AG08395 (cell line): ENCODE measurements at regions not wholly inside any gene's neighbourhood (a gene's known extent, or its start where the extent isn't known, plus 50 kb on each side); places are given as distances from the start of the nearest gene placed in this dataset.

Experiments used
- DNase-seq: peaks from one replicate; pipeline ENCODE4 v3.0.0; 2012; ENCODE audit warnings: mixed read lengths, low spot score

DNA sequence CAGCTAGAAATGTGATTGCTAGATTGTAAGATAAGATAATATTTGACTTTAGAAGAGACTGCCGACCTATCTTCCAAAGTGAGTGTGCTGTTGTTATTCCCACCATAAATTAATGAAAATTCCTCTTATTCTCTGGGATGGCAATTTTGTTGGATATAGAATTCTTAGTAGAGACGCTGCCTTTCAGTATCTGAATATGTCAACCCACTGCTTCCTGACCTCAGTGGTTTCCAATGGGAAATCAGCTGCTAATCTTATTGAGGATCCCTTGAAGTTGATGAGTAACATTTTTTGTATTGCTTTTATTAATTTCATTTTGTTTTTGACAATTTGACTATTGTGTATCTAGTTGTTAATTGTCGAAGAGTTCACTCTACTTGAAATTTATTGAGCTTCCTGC lies 313.0 kb downstream of the BMP2 start:
- no peak for DNase-seq

DNA sequence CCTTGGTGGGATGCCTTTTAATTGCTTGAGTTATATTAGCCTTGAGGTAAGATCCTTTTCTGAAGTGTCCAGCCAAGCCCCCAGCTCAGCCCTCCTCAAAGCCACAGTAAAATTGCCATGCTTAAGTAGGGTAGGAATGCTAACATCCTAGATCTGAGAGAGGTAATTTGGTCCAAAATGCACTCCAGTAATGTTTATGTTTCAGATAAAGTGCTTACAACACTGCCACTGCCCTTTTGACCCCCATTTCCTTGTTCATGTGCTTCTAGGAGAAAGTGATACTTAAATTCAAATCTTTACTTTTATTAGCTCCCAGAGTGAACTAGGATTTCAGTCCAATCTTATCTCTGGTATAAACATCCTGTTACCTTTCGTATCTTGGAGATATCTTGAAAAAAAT lies 318.0 kb downstream of the BMP2 start:
- DNase-seq, result no peak

DNA sequence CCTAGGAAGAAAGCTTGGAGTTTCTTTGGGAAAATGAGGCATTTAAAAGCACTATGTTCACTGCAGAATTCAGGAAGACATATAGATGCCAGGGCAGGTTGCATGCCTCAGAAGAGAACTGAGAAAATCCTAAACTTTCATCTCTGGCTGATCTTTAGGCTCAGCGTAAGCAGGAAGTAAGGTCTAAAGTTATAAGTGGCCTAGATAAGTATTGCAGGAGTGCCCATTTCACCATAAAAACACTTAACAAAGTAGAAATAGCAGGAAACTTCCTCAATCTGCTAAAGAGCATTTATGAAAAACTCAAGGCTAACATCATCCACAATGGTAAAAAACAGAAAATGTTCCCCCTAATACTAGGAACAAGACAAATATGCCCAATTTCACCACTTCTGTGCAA lies 320.3 kb downstream of the BMP2 start:
- no peak for DNase-seq

DNA sequence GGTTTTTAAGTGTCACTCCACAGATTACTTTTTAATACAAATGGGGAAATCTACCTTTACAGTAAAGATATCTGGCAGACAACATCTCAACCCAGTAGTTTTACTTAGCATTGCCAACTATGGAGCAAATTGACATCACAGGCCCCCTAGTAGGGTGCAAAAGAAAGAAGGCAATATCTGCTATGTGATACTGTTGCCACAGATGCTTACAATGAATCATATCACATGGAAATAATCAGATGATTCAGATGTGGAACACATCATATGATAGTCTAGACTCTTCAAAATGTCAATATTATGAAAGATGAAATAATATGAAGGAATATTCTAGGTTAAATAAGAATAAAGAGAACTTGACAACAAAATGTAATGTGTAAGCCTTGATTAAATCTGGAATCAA lies 322.5 kb downstream of the BMP2 start:
- DNase-seq, result no peak

DNA sequence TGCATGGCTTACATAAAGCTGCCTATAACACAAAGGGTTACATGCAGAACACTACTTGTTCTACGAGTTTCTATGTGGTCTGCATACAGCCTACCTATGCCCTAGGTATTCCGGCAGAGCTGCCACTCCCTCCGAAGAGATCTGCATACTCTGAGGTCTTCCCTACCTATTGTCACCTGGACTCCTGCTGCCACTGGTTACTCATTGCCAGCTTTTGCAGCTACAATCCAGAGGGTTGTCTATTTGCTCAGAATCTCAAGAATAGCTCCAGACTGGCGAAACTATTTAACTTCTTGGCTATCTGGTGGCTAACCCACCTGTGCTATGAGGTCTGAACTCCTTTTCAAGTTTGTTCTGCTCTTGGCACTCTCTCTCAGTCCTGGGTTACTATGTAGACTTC lies 323.3 kb downstream of the BMP2 start:
- DNase-seq, result no peak

DNA sequence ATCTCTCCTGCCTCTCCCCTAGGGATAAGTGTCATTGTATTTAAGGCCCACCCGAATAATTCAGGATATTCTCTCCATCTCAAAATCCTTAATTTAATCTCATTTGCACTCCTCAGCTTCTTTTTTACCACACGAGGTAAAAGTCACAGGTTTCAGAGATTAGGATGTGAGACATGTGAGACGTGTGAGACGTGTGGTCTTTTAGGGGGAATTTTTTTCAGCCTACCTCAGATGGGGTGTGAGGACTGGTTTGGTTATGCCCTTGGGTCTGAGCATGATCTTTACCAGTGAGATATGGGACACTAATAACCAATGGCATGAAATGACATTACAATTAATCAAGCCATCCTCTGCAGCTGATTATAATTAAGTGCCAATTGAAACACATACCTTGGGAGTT lies 324.2 kb downstream of the BMP2 start:
- no peak for DNase-seq

DNA sequence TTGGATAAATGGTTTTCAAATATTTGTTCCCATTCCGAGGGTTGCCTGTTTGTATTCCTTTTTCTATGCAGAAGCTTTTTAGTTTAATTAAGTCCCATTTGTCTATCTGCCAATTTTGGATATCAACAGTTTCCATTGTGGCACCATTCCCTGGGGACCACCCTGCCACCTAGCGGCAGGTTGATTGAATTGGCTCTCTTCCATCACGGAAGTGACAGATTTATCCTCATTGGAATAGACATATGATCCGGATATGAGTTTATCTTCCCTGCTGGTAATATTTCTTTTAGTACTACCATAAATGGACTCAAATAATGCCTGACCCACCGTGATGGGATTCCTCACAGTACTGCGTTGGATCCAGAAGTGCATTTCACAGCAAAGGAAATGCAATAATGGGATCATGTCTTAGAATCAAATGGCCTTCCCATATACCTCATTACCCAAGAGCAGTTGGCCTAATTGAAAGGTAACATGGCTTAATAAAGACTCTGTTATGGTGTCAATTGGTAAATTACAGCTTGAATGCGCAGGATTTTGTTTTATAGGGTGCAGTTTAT lies 327.0 kb downstream of the BMP2 start:
- no peak for DNase-seq

DNA sequence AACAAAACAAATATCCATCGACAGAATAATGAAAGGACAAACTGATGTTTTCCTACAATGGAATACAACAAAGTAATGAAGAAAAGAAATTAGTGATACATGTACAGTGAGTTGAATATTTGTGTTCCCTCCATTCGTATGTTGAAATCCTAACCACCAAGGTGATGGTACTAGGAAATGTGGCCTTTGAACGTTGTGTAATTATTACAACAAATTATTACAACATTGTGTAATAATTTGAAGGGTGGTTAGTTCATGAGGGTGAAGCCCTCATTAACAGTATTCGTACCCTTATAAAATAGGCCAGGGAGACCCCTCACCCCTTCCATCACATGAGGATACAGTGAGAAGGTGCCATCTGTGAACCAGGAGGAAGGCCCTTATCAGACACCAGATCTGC lies 339.4 kb downstream of the BMP2 start:
- DNase-seq, result no peak

DNA sequence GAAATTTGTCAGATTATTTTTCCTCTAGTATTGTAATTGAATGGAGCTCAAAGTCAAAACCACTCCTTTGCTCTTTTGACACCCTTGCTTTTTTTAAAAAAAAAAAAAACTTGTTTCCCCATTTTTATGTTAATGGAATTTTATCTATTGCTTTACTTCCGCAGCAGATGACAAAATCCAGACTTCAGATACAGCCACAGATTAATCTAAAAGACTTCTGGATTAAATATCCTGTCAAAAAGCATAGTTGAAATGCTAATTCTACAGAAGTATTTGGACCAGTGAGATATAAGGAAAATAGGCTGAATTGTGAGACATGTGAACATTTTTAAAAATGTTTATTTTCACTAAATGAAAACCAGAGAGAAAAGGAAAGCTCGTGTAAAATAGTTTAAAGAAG lies 341.4 kb downstream of the BMP2 start:
- no peak for DNase-seq

DNA sequence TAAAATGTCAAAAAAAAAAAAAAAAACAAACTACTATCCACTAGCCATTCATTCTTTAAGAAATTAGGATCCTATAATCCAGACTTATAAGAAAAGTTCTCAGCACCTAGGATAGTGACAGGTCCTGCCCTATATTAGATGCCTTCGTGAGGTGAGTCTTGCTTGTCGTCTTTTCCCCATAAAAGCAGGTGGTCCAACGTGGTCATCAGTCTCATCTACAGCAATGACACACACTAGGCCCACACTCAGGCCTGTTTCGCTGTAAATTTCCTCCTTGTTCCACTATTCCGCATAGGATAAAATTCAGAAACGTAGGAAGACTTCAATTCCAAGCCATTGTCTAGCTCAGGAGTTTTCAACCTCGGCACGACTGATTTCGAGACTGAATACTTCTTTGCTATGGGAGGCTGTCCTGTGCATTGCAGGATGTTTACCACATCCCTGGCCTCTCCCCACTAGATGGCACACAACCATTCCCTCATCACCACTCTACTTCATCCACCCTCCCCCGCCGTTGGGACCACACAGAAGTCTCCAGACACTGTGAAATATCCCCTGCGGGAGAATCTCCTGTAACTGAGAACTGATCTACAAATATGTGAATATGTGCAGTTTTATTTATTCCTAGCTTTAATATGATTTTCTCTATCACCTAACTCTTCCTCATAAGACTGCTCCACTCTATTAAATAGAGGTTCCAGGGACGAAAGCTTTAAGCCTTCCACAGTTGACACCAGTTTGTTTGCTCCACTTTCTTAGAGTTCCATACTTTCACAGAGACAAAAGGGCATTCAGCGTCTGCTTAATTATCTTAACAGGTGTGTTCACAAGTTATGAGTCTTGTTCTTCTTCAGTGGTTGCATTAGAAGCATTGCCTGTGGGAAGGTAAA lies 346.3 kb downstream of the BMP2 start:
- DNase-seq, result peak; percentile 11

DNA sequence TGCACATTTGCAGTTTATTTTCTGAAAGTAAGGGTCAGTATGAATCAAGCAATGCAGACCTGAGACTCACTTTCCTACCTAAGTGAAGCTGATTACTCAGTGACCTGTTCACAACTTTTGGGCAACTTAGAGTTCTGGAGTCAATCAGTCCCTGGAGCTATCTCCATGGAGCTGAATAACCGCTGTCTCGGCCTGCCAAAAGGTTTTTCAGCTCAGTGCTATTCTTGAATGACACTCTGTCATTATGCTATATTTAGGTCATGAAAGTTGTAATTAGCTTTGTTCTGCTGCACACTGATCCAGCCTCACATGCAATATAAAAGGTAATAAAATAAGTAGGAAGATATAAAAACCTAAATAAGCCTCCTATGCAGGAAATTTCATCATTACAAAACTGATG lies 356.0 kb downstream of the BMP2 start:
- no peak for DNase-seq

DNA sequence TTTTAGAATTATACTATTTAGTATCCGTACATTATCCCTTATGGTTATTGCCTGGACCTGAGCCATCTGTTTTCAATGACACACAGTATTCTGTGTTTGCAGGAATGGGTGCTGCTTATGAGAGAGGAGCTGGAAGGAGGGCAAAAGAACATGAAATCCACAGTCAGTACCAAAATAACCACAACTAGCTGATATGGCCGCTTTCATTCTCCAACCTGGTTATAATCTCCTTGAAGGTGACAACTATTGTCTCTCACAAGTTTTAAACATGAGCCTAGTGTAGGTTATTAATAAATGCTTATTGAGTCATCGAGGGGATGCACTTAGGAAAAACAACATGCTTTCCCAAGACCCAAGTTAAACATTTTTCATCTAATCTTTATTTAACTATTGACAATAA lies 356.6 kb downstream of the BMP2 start:
- DNase-seq, result no peak

DNA sequence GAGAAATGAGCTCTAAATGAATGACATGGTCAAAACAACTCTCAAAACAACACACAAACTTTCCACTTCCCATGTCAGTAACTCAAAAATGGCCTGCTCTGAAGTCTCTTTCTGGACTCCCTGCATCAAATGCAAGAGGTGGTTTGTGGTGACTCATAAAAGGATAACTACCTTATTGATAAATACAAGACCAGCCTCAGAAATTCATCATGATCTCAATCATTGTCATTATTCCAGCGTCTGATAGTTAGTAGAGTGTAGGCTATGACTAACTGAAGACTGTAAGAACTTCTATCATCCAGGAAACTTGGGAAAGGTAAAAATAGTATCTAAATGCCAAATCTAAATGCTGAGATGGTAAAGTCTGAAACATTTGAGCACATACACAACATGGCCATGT lies 369.4 kb downstream of the BMP2 start:
- no peak for DNase-seq

DNA sequence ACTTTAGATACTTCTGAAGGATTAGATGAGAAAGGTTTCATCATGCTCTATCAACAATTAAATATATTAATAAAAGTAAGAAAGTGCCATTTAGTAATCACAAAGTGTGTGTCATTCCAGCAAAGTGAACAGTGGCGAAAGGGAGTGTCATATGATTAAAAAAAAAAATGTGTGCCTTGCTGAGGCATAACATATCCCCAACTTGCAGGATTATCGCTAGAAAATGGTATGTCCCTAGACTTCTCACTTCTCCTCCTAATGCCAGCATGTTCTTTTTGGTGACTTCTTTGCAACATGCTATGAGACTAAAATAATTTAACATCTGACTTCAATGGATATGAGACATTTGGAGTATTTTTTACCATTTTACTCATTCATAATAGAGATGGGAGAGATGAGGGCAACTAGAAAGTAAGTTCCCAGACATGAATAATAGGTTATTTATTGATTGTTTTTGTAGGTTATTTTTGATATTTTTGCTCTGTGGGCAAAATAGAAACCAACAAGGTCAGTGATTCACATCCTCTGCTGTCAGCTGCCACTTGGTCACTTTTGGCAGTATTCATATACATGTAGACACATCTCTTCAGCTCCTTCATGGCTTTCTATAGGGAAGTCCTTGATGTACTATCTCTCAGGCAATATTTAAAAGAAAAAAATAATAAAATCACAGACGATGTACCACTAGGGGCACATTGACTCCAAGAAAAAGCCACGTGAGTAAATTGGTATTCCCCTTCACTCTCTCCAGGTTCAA lies 370.1 kb downstream of the BMP2 start:
- no peak for DNase-seq

DNA sequence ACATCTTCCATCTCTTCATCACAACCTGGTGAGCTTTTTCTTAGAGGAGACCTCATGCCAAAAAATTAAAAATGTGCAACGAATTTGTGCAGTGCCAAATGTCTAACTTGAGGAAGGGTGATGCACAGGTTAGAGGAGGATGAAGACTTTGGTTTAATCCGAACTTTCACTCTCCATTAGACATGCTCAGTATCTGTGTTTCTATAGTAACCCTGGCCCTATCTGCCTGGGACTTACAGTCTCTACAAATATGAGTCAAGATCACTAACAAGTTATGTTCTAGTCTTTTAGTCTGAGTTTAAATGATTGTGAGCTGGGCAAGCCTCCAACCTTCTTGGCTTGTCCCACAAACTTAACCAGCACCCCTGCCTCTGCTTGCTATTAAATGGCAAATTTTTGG lies 377.0 kb downstream of the BMP2 start:
- DNase-seq, result no peak

DNA sequence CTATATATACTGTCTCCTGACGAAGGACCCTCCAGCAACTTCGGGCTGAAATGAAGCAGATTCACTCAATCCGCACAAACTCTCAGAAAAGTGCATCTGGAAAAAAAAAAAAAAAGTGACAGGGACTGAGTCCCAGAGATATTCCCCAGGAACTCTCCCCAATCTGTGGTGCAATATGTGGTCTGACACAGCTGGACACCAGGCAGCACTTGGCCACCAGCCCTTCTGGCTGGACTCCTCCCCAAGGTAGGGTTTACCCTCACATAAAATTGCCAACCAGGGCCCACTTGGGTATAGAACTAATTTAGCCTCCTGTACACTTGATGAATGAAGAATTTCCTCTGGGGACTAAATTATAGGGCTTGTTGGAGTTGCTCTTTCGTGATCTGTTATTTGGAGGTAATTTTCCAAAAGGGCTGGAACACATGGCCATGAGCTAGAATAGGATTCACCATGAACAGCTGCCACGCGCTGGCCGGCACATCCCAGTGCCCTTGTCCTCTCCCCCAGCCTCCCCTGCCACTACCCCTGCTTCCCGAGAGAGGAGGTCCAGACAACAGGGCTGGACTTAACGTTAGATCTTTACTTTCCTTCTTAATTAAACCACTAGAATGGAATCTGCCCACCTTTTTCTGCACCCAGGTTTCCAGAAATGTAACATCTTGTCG lies 379.2 kb downstream of the BMP2 start:
- no peak for DNase-seq

DNA sequence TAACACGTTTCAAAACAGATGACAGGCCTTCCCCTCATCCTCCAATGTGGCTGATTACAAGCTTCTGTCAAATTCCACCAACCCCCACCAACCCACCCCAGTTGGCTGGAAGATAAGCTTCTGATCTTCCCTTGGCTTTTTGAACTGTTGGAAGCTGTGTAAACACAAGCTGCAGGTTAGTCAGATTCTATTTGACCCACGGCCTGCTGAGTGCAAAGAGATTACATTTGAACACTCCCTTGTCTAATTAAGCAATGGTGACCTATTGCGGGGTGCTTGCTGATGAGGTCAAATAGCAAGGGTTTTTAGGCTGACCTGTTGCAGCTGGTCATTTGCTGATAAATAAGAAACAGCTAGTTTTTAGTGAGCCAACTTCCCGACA lies 379.7 kb downstream of the BMP2 start:
- no peak for DNase-seq

DNA sequence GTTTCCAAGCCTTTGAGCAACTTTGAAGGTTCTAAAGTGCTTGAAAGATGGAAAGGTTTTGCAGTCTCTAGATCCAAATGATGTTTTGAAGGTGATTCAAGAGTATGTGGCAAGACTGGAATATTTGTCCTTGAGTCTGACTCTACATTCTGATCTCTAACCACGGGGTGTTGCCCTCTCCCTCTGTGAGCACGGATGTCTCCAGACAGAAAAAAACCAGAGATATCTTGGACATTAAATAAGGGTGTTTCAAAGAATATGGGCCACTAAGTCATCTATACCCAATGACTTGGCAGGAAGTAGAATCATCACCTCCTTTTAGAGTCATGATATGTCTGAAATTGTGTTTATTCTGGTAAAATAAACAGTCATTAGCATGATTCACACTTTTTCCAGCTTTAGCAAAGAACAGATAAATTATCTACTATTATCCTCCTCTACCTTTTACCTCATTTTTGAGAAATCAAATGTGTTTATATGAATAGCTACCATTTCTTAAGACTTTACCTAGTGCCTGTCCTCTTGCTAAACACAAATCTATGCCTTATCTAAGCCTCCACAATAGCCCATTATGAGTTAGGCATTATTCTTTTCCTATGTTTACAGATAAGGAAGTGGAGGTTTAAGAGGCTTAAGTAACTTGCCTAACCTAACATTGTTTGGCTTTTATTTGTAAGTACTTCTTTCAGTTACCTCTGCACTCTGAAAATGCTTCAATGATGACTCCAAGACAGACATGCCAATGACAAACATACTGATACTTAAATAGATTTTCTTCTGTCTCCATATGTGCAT lies 384.4 kb downstream of the BMP2 start:
- no peak for DNase-seq

DNA sequence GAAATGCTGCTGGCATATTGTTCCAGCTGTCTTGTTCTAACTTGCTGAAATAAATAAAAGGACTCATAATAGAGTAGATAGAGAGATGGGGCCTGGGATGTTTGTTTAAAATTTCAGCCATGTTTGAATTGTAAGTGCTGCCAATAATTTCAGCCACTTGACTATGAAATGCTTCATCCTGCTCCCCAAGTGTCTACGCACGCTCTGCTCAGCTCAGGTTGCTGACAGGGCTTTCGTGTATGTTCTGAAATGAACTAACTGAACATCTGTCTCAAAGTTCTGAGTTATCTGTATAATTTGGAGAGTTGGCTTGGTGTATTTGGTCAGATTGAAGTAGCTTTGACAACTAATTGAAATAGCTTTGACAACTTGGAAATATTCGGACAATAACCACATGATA lies 387.8 kb downstream of the BMP2 start:
- DNase-seq, result no peak

DNA sequence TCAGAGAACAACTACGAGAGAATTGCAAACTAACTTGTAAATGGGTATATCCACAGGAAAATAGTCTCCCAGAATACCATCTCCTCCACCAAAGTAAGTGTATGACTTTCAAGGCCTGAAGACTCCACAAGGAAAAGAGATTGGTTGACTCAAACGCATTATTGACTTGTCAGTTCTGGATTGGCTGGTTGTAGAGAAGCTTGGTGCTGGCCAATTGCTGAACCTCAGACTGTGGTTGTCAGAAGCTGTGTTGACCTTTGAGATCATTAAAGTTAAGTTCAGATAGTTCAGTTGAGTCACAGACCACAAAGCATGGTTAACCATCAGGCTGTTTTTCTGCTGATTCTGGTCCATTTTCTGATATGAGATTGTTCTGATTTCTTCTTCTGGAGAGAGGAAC lies 388.3 kb downstream of the BMP2 start:
- DNase-seq, result no peak

DNA sequence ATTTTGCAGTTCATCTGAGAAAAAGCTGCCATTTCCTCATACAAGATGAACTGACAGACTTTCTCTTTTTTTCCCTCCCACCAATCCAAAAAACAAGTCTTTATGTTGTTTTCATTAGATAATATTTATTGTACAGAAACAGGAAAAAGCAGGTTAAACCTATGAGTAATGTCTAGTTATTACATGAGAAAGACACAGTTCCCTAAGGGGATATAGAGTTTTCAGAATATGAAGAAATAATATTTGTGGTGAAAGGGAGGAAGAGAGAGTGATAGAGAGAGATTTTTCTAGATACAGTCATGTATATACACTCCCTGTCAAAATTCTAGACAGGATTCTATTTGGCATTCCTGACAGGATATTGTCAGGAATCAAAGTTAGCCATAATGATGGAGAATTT lies 392.4 kb downstream of the BMP2 start:
- DNase-seq, result no peak

DNA sequence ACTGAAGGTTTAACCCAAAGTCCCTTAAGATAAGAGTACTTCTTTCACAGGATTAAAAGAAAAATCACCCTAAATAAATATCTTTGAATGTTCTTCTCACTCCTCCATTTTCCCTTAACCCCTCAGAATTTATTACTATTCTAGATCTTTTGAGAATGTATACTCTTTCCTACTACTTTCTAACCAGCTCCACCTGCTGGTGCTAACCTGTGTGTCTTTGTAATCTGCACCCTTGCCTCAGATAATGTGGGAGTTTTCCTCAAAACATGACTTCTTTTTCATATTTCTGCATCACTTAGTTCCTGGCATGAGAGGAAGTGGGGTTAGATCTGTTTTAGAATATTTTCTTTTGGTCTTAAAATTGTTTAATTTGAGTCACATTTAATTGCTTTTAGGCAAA lies 394.2 kb downstream of the BMP2 start:
- peak; percentile 3 for DNase-seq
